Hematopoietic multipotent progenitor cell (in vitro differentiated cells): ENCODE measurements at regions not wholly inside any gene's neighbourhood (a gene's known extent, or its start where the extent isn't known, plus 50 kb on each side); places are given as distances from the start of the nearest gene placed in this dataset.
"Not testable (repeated sequence)": the region's sequence is repeated elsewhere in the genome, so short reads cannot be mapped to it uniquely, and the experiment has no call there.

Experiments used
- DNase-seq, 3 donors: peaks; one replicate each; pipeline ENCODE4 v3.0.0-alpha.2; 2011 to 2015; ENCODE audit warnings: low read depth in 2 of 3, low spot score in 2 of 3

GRCh38 chr20:19867940-19868371, 109.9 kb downstream of the RIN2 start:
- peak in 2 of 3 donors; percentile 14 to 39 for DNase-seq

GRCh38 chr20:19868441-19868840, 110.4 kb downstream of the RIN2 start:
- DNase-seq, result peak in 1 of 3 donors; percentile 27

- no peak for DNase-seq
Measured at GRCh38 chr20:19872001-19872400, 113.9 kb downstream of the RIN2 start.

GRCh38 chr20:19874040-19874727, 116.1 kb downstream of the RIN2 start:
- no peak for DNase-seq

- peak in 1 of 3 donors; percentile 35 for DNase-seq
Measured at GRCh38 chr20:19875376-19876221, 117.5 kb downstream of the RIN2 start.

GRCh38 chr20:19876828-19877460, 118.9 kb downstream of the RIN2 start:
- DNase-seq, result no peak

GRCh38 chr20:19879874-19880255, 121.8 kb downstream of the RIN2 start:
- DNase-seq, result not testable (repeated sequence)

- DNase-seq, result no peak
Measured at GRCh38 chr20:19880256-19881079, 122.4 kb downstream of the RIN2 start.

- DNase-seq, result no peak
Measured at GRCh38 chr20:19881080-19881840, 123.2 kb downstream of the RIN2 start.

GRCh38 chr20:19881990-19882389, 123.9 kb downstream of the RIN2 start:
- DNase-seq, result no peak

GRCh38 chr20:19882446-19882845, 124.4 kb downstream of the RIN2 start:
- no peak for DNase-seq

- no peak for DNase-seq
Measured at GRCh38 chr20:19883501-19883900, 125.4 kb downstream of the RIN2 start.

- no peak for DNase-seq
Measured at GRCh38 chr20:19885594-19885938, 127.5 kb downstream of the RIN2 start.

- DNase-seq, result no peak
Measured at GRCh38 chr20:19885939-19886660, 128.0 kb downstream of the RIN2 start.

GRCh38 chr20:19886661-19887288, 128.7 kb downstream of the RIN2 start:
- DNase-seq, result no peak

GRCh38 chr20:19887556-19888268, 129.4 kb upstream of the NAA20 start:
- DNase-seq, result no peak

GRCh38 chr20:19888269-19888671, 128.9 kb upstream of the NAA20 start:
- DNase-seq, result no peak
